Panc1 (cell line): ENCODE measurements at regions not wholly inside any gene's neighbourhood (a gene's known extent, or its start where the extent isn't known, plus 50 kb on each side); places are given as distances from the start of the nearest gene placed in this dataset.
"Not testable (repeated sequence)": the region's sequence is repeated elsewhere in the genome, so short reads cannot be mapped to it uniquely, and the experiment has no call there.

Experiments
- POLR2AphosphoS5 ChIP-seq: IDR thresholded peaks from 2 replicates; pipeline ENCODE4 v1.6.1; 2012; ENCODE audit warnings: mild to moderate bottlenecking, low read depth, low read length, moderate library complexity
- TCF7L2 ChIP-seq: IDR thresholded peaks from 2 replicates; pipeline ENCODE4 v1.6.1; 2011; ENCODE audit warnings: mild to moderate bottlenecking, low read depth, low read length, inconsistent platforms
- TF ChIP-seq, protein P1 (sequence below): fragments of 450-650 bp; IDR thresholded peaks from 2 replicates; pipeline ENCODE4 v1.5.1; 2017; ENCODE audit warnings: mild to moderate bottlenecking
- TF ChIP-seq, protein P2 (sequence below), 2 experiments: IDR thresholded peaks; 2 replicates each; pipeline ENCODE4 v1.6.1; 2011 to 2012; ENCODE audit warnings: low read depth in 2 of 2, control low read depth in 1 of 2, low read length in 1 of 2, mild to moderate bottlenecking in 1 of 2, moderate library complexity in 1 of 2; ENCODE audit not compliant: insufficient read depth in 1 of 2

DNA sequence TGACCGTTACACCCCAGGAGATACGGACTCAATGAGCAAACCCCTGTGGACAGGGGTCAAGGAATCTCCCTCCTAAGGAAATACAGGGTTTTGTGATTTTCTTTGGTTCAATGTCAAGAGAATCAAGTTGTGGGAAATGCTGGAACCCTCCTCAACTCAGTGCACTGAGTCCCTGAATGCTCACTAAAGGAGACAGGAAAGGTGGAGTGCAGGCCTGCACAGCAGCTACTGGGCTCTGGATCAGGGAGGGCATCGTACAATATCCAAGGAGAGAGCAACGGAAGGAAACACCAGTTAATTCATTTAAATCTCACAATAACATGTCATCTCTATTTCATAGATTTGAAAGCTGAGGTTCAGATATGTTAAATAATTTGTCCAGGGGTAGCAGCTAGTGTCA is 263.5 kb upstream of the PLGLB1 start:
- TF ChIP-seq, protein P1, sequence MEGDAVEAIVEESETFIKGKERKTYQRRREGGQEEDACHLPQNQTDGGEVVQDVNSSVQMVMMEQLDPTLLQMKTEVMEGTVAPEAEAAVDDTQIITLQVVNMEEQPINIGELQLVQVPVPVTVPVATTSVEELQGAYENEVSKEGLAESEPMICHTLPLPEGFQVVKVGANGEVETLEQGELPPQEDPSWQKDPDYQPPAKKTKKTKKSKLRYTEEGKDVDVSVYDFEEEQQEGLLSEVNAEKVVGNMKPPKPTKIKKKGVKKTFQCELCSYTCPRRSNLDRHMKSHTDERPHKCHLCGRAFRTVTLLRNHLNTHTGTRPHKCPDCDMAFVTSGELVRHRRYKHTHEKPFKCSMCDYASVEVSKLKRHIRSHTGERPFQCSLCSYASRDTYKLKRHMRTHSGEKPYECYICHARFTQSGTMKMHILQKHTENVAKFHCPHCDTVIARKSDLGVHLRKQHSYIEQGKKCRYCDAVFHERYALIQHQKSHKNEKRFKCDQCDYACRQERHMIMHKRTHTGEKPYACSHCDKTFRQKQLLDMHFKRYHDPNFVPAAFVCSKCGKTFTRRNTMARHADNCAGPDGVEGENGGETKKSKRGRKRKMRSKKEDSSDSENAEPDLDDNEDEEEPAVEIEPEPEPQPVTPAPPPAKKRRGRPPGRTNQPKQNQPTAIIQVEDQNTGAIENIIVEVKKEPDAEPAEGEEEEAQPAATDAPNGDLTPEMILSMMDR = not testable (repeated sequence)
- TF ChIP-seq, protein P2, sequence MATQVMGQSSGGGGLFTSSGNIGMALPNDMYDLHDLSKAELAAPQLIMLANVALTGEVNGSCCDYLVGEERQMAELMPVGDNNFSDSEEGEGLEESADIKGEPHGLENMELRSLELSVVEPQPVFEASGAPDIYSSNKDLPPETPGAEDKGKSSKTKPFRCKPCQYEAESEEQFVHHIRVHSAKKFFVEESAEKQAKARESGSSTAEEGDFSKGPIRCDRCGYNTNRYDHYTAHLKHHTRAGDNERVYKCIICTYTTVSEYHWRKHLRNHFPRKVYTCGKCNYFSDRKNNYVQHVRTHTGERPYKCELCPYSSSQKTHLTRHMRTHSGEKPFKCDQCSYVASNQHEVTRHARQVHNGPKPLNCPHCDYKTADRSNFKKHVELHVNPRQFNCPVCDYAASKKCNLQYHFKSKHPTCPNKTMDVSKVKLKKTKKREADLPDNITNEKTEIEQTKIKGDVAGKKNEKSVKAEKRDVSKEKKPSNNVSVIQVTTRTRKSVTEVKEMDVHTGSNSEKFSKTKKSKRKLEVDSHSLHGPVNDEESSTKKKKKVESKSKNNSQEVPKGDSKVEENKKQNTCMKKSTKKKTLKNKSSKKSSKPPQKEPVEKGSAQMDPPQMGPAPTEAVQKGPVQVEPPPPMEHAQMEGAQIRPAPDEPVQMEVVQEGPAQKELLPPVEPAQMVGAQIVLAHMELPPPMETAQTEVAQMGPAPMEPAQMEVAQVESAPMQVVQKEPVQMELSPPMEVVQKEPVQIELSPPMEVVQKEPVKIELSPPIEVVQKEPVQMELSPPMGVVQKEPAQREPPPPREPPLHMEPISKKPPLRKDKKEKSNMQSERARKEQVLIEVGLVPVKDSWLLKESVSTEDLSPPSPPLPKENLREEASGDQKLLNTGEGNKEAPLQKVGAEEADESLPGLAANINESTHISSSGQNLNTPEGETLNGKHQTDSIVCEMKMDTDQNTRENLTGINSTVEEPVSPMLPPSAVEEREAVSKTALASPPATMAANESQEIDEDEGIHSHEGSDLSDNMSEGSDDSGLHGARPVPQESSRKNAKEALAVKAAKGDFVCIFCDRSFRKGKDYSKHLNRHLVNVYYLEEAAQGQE (IDR thresholded peaks at IDR 0.05; ENCODE audit: insufficient read depth in 1 of 2, low read depth in 2 of 2, low read length in 1 of 2) = not testable (repeated sequence)
- TF ChIP-seq POLR2AphosphoS5, TCF7L2: not testable (repeated sequence)
